ENCODE measurements at regions not wholly inside any gene's neighbourhood (a gene's known extent, or its start where the extent isn't known, plus 50 kb on each side); places are given as distances from the start of the nearest gene placed in this dataset.

DNA sequence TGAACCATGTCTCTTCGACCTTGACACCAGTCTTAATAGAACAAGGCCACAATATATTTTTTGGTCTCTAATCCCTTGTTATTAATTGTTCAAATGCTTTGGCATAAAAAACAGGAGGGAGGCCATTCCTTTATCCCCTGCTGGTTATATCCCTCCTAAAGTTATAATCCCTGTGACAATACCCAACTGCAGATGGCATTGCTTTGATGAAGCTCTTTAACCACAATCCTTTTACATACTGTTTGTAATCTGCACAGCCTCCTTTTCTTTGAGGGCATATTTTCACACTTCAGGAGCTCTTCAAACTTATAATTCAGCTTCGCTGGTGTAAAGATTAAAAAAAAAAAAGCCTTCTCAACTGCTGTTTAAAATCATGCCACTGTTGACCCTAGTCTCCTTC lies 919.0 kb downstream of the EPHA3 start:
- Histone ChIP-seq H2AFZ (ENCODE audit: low read length) (no peak overlapping the region), H2BK5ac (ENCODE audit: low read depth, low read length) (no peak overlapping the region), H4K91ac (replicated peaks; ENCODE audit: insufficient read length, low read length) (no peak overlapping the region), H3K9ac (replicated peaks in 1 of 4; ENCODE audit: extremely low read depth in 1 of 4, low read depth in 3 of 4, low read length in 3 of 4) (no peak overlapping the region), H3K79me1 (ENCODE audit: low read depth, low read length) (no peaks in the 10 kb centered on the region), H3K27ac (ENCODE audit: low read depth, low read length) (no peak overlapping the region), H3K4me2 (ENCODE audit: insufficient read depth in 1 of 2, low read depth in 2 of 2, low read length in 2 of 2) (no peak overlapping the region), H3K27me3 (replicated peaks in 1 of 4; ENCODE audit: control insufficient read depth in 3 of 4, extremely low read depth in 1 of 4, insufficient read depth in 3 of 4, low read length in 3 of 4) (no peaks in the 10 kb centered on the region), H3K23ac (ENCODE audit: insufficient read length) (no peak overlapping the region), H3K4me3 (ENCODE audit: extremely low read depth in 1 of 4, insufficient read depth in 2 of 4, low read depth in 3 of 4, low read length in 4 of 4) (no peak overlapping the region), H2BK12ac (ENCODE audit: low read depth, low read length) (no peak overlapping the region), H3K23me2 (ENCODE audit: low read depth, low read length) (no peaks in the 10 kb centered on the region), H2BK120ac (replicated peaks; ENCODE audit: low read depth, low read length) (no peak overlapping the region), H3K4ac (replicated peaks; ENCODE audit: insufficient read length, low read depth, low read length) (no peak overlapping the region), H2AK5ac (ENCODE audit: low read depth, low read length) (no peak overlapping the region), H3K56ac (replicated peaks; ENCODE audit: insufficient read length, low read depth, low read length) (no peak overlapping the region), H3K4me1 (replicated peaks in 1 of 4; ENCODE audit: control insufficient read depth in 3 of 4, insufficient read depth in 4 of 4, low read length in 3 of 4) (no peaks in the 10 kb centered on the region), H4K20me1 (replicated peaks in 1 of 2; ENCODE audit: control insufficient read depth in 1 of 2, insufficient read depth in 2 of 2, low read length in 2 of 2) (no peaks in the 10 kb centered on the region), H4K8ac (ENCODE audit: extremely low read depth, insufficient read depth, low read length) (no peak overlapping the region), H3K18ac (ENCODE audit: extremely low read depth, low read length) (no peak overlapping the region), H2BK15ac (ENCODE audit: low read length) (no peak overlapping the region), H3K14ac (ENCODE audit: insufficient read length) (no peak overlapping the region), H2BK20ac (ENCODE audit: low read length) (no peak overlapping the region), H4K5ac (ENCODE audit: insufficient read length, low read depth, low read length) (no peak overlapping the region), H3K79me2 (ENCODE audit: control insufficient read depth in 1 of 2, insufficient read depth in 2 of 2, low read length in 2 of 2) (no peaks in the 10 kb centered on the region), H3K9me3 (ENCODE audit: insufficient read depth in 2 of 2, low read depth in 1 of 2, low read length in 1 of 2) (no peaks in the 10 kb centered on the region), H3K36me3 (ENCODE audit: control insufficient read depth in 2 of 4, insufficient read depth in 4 of 4, low read length in 3 of 4) (no peaks in the 10 kb centered on the region)
- DNase-seq (ENCODE audit: low read depth in 1 of 2, low spot score in 2 of 2) (no peak), FAIRE-seq (no peak)
- TF ChIP-seq ASH2L (IDR thresholded peaks at IDR 0.05; ENCODE audit: low read length), result no peak
- no peak for TF ChIP-seq CREB1 (IDR thresholded peaks at IDR 0.05)
- ChIA-PET CTCF (ENCODE audit: partially characterized antibody) (interaction anchor here (0.7 kb wide), 1 partner anchor 64 kb away, joined by 3 read pairs; no protein-coding TSS in a partner anchor), POLR2A (ENCODE audit: partially characterized antibody) (no interaction called here)
- WGBS, 2 experiments (ENCODE audit: extremely low coverage in 1 of 2, insufficient coverage in 1 of 2, insufficient read length in 1 of 2, insufficient replicate concordance in 2 of 2, low coverage in 1 of 2, low lambda C conversion rate in 2 of 2, missing lambda C conversion rate in 1 of 2), result 96% methylated on average over 2 of the region's 2 CpGs; no CpG with 5 or more reads in 1 of the 2 experiments

All from H1 (cell line).